GM12878 (cell line): ENCODE measurements at regions not wholly inside any gene's neighbourhood (a gene's known extent, or its start where the extent isn't known, plus 50 kb on each side); places are given as distances from the start of the nearest gene placed in this dataset.
"Not testable (repeated sequence)": the region's sequence is repeated elsewhere in the genome, so short reads cannot be mapped to it uniquely, and the experiment has no call there.

Experiments
- CREB1 ChIP-seq: IDR thresholded peaks from 2 replicates; pipeline ENCODE4 v1.6.1; 2012; ENCODE audit warnings: low read depth, mild to moderate bottlenecking, inconsistent platforms
- ESRRA ChIP-seq: IDR thresholded peaks from 2 replicates; pipeline ENCODE4 v1.6.1; 2012; ENCODE audit warnings: mild to moderate bottlenecking, low read length, improper control_type of control experiment
- MAX ChIP-seq: IDR thresholded peaks from 2 replicates; pipeline ENCODE4 v1.6.1; 2012; ENCODE audit warnings: low read depth, low read length, improper control_type of control experiment
- RCOR1 ChIP-seq: conservative IDR thresholded peaks from 2 replicates; pipeline ENCODE4 v1.6.1; 2012; ENCODE audit warnings: low read depth, low read length, improper control_type of control experiment
- TF ChIP-seq, protein P1 (sequence below), 3 experiments: IDR thresholded peaks in 2 of 3; conservative IDR thresholded peaks in 1 of 3; 2 replicates each; pipeline ENCODE4 v1.5.1; 2011; ENCODE audit warnings: low read depth in 3 of 3, low read length in 3 of 3, mild to moderate bottlenecking in 3 of 3, control low read depth in 2 of 3, moderate library complexity in 2 of 3, inconsistent platforms in 1 of 3, mixed read lengths in 1 of 3; ENCODE audit not compliant: control insufficient read depth in 2 of 3, insufficient read depth in 1 of 3; ENCODE audit errors: extremely low read depth in 1 of 3
- TF ChIP-seq, protein P2 (sequence below): IDR thresholded peaks from 2 replicates; pipeline ENCODE4 v1.6.1; 2012; ENCODE audit warnings: low read length, inconsistent platforms

DNA sequence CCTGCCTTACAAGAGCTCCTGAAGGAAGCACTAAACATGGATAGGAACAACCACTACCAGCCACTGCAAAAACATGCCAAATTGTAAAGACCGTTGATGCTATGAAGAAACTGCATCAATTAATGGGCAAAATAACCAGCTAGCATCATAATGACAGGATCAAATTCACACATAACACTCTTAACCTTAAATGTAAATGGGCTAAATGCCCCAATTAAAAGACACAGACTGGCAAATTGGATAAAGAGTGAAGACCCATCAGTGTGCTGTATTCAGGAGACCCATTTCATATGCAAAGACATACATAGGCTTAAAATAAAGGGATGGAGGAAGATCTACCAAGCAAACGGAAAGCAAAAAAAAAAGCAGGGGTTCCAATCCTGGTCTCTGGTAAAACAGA, 72.7 kb downstream of the EXTL2 start:
- TF ChIP-seq MAX, RCOR1, CREB1, ESRRA: not testable (repeated sequence)
- TF ChIP-seq, protein P1, sequence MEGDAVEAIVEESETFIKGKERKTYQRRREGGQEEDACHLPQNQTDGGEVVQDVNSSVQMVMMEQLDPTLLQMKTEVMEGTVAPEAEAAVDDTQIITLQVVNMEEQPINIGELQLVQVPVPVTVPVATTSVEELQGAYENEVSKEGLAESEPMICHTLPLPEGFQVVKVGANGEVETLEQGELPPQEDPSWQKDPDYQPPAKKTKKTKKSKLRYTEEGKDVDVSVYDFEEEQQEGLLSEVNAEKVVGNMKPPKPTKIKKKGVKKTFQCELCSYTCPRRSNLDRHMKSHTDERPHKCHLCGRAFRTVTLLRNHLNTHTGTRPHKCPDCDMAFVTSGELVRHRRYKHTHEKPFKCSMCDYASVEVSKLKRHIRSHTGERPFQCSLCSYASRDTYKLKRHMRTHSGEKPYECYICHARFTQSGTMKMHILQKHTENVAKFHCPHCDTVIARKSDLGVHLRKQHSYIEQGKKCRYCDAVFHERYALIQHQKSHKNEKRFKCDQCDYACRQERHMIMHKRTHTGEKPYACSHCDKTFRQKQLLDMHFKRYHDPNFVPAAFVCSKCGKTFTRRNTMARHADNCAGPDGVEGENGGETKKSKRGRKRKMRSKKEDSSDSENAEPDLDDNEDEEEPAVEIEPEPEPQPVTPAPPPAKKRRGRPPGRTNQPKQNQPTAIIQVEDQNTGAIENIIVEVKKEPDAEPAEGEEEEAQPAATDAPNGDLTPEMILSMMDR (IDR thresholded peaks at IDR 0.05 in 2 of 3, conservative IDR thresholded peaks at IDR 0.05 in 1 of 3; ENCODE audit: control insufficient read depth in 2 of 3, extremely low read depth in 1 of 3, insufficient read depth in 1 of 3, low read depth in 3 of 3, low read length in 3 of 3), result not testable (repeated sequence)
- TF ChIP-seq, protein P2, sequence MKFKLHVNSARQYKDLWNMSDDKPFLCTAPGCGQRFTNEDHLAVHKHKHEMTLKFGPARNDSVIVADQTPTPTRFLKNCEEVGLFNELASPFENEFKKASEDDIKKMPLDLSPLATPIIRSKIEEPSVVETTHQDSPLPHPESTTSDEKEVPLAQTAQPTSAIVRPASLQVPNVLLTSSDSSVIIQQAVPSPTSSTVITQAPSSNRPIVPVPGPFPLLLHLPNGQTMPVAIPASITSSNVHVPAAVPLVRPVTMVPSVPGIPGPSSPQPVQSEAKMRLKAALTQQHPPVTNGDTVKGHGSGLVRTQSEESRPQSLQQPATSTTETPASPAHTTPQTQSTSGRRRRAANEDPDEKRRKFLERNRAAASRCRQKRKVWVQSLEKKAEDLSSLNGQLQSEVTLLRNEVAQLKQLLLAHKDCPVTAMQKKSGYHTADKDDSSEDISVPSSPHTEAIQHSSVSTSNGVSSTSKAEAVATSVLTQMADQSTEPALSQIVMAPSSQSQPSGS, result not testable (repeated sequence)
